SK-MEL-5 (cell line): ENCODE measurements at regions not wholly inside any gene's neighbourhood (a gene's known extent, or its start where the extent isn't known, plus 50 kb on each side); places are given as distances from the start of the nearest gene placed in this dataset.

ENCODE experiments used
- DNase-seq: peaks from one replicate; pipeline ENCODE4 v3.0.0-alpha.2; 2016; ENCODE audit warnings: low read depth, low spot score
- in situ Hi-C: cut with HindIII; loops from 2 replicates; pipeline ENCODE4 v1.10.0; 2016; ENCODE audit warnings: low sequenced_read_pairs, high pct_unique_total_duplicates, low pct_unique_long_range_greater_than_20kb

DNA sequence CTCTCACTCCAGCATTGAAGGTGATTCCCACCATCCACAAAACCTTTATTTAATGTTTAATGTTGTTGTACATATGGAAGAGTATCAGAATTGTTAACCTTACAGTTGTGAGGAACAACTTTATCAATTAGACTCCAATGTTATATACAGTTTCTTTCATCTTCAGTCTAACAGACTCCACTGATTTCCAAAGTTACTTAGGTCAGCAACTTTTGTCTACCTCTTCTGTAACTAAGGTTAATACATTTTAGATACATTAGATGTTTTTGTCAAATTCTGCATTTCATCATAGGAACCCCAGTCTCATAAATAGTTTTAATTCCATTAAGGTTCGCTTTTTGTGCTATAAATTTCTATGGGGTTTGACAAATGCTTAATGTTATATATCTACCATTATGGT, 223.9 kb upstream of the POM121L12 start:
- no peak for DNase-seq
- in situ Hi-C loops: no loop called here

DNA sequence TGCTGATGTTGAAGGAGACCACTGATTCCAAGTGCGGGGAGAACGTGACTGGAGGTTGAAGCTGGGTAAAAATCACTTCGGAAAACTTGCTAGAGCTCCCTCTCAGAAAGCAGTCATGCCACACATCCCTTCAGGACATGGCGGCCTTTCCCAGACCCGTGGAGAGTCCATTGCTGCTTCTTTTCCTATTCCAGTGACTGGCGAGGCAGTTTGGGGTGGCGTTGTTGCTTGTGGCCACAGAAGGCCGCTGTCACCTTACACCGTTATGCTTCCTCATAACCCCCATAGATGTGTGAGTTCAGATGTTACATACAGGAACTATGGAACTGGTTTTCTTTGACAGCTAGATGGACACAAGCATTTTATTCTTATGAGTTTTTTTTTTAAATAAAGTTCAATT, 235.6 kb upstream of the POM121L12 start:
- no peak for DNase-seq
- in situ Hi-C loops: no loop called here

DNA sequence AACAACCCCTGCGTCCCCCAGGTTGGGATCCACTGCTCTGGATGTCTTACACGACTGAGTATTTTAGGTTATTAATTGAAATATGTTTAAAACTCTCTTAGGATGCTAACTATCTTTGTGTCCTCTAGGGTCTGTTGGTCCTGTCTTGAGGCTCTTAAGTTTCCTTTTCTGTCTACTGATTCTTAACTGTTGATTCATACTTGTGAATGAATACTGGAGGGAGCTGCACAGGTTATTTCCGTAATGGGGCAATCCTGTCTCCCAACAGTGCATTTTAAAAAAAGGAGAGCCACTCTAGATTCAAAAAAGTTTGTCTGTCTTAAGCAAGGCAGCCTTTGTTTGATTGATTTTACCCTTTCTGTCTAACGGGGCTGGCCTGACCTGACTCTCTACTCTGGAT, 237.6 kb upstream of the POM121L12 start:
- in situ Hi-C loops: no loop called here
- DNase-seq: no peak

GRCh38 chr7:52794621-52795020, 240.8 kb upstream of the POM121L12 start:
- in situ Hi-C loops: no loop called here
- no peak for DNase-seq

DNA sequence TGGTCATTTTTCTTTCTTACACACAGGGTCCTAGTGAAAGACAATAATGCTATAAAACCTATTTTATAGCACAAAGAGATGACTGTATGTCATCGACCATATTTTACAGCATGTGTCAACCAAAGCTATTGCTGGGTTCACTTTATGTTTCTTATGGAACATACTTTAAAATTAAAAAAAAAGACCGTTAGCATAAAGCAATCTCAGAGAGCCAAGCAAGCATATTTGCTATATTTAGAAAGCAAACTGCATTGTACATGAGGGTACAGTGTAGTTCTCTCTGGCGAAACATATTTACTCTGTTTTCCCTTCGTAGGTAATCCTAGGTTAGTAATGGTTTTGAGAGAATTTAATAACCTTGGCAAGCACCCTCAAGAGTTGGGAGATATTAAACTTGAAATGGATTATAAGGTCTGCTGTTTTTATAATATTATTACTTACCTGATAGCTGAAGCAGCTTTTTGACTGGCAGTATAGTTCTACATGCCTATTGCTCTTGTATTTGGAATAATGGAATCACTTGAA, 244.2 kb upstream of the POM121L12 start:
- no peak for DNase-seq
- in situ Hi-C loops: no loop called here

DNA sequence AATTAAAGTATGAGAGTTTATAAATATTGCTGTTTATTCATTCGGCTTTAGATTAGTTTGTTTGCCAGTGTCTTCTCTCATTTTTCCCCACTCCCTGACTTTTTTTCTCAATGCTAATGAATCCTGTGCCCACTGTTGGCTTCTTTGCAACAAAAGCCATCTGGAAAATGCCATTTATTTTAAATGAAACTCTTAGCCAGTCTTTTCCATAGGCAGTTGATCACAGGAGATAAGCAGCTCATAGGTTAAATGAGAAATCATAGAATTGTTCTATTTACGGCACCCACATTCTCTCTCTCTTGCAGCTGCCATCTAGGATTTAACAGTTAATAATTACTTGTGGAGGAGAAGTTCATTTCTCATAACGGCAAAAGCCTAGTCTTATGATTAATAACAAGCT, 249.3 kb upstream of the POM121L12 start:
- DNase-seq: no peak
- in situ Hi-C loops: no loop called here

- in situ Hi-C loops: no loop called here
- no peak for DNase-seq
Observed at GRCh38 chr7:52782348-52782747, 253.1 kb upstream of the POM121L12 start.

DNA sequence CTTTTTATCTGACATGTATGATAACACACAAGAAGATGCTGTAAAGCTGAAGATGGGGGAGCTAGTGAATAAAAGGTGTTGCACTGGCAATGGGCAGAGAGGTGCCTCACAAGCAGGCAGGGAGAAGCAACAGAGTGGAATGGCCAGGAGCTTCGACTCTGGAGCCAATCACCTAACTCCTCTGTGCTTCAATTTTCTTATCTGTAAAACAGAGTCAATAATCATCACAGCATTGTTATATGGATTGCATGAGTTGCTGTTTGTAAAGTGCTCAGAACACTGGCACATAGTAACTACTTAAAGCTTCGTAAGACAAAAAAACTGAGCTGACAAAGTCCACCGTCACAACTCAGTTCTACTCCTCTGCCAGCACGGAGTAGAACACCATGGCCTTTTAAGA, 254.2 kb upstream of the POM121L12 start:
- in situ Hi-C loops: no loop called here
- no peak for DNase-seq

DNA sequence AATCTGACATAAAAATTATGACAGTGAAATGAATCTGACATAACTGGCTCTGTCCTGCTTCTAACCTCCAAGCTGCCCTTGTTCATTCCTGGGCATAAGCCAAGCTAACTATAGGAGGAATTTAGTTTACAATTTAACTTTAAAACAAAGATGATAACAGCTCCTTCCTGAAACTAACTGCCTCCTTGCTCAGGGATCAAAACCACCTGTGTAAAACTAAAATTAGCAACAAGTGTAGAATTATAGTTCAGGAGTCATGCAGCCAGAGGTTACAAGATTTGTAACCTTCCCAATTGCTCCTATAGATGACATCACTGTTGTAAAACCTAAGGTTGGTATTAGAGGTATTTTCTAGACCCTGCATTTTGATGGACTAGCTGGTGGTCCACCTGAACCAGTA, 256.4 kb upstream of the POM121L12 start:
- in situ Hi-C loops: no loop called here
- DNase-seq: no peak

- in situ Hi-C loops: no loop called here
- DNase-seq: no peak
Observed at GRCh38 chr7:52777051-52777822, 258.2 kb upstream of the POM121L12 start.

DNA sequence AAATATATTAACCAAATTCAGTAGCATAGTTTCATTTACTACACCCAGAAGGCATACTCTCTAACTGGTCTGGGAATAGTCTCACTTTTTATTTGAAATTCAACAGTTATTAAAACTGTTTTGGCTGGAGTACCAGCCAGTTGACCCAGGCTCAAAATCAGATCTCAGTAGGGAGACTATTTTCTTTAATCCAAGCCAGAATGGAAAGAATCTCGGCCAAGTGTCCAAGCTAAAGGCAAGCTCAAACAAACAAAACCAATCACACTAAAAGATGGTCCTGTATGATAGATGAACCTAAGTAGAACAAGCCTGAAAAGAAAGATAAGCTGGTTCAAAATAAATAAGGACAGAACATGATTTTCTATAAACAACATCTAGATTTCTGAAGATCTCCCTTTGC, 259.6 kb upstream of the POM121L12 start:
- in situ Hi-C loops: no loop called here
- DNase-seq: no peak

DNA sequence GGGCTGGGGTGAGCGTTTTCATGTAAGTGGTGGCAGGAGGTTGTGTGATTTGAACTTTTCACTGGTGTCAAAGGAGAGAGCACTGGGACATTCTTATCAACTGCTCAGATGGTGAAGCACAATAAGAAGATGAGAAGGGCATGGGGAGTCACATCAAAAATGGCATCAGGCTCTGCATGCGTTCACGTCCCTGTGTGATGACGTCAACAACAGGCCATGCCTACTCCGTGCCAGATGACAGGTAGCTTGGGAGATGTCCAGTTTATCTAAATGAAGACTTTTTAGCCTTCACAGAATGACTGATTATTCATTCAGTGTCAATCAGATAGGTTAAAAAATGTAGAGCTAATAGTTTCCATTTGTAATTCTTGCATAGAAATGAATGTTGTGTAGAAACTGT, 264.3 kb upstream of the POM121L12 start:
- peak; percentile 21 for DNase-seq
- in situ Hi-C loops: no loop called here

GRCh38 chr7:52764492-52765169, 270.8 kb upstream of the POM121L12 start:
- in situ Hi-C loops: no loop called here
- DNase-seq: no peak

GRCh38 chr7:52758356-52758755, 277.1 kb upstream of the POM121L12 start:
- in situ Hi-C loops: no loop called here
- DNase-seq: no peak

GRCh38 chr7:52753855-52754254, 281.6 kb upstream of the POM121L12 start:
- DNase-seq: no peak
- in situ Hi-C loops: no loop called here

DNA sequence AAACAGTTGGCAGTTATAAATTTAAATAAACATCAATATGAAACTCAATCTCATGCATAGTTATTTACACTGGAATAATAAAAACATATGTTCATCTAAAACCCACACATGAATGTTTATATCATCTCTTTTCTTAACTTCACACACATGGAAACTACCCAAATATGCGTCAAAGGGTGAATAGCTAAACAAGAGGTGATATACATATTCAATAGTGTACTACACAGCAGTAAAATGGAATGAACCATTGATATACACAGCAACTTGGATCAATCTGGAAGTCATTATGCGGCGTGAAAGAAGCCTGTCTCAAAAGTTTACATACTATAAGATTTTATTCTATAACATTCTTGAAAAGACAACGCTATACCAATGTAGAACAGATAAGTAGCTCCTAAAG, 282.5 kb upstream of the POM121L12 start:
- in situ Hi-C loops: no loop called here
- DNase-seq: no peak

GRCh38 chr7:52749880-52750279, 285.6 kb upstream of the POM121L12 start:
- peak; percentile 47 for DNase-seq
- in situ Hi-C loops: no loop called here

- DNase-seq: no peak
- in situ Hi-C loops: no loop called here
Observed at GRCh38 chr7:52747817-52748216, 287.6 kb upstream of the POM121L12 start.

- DNase-seq: no peak
- in situ Hi-C loops: no loop called here
Observed at GRCh38 chr7:52741670-52742290, 293.7 kb upstream of the POM121L12 start.
